ENCODE measurements at regions not wholly inside any gene's neighbourhood (a gene's known extent, or its start where the extent isn't known, plus 50 kb on each side); places are given as distances from the start of the nearest gene placed in this dataset.

GRCh38 chr6:144932621-144933020 is 647.5 kb downstream of the UTRN start:
- Mint-ChIP-seq H3K36me3 (ENCODE audit: low read depth) (no peaks in the 10 kb centered on the region), H3K27ac (no peak overlapping the region), H3K27me3 (ENCODE audit: insufficient read depth) (peaks cover 3% of the 10 kb centered on the region; the same call in 1 of the 2 replicates), H3K4me1 (ENCODE audit: low read depth) (peaks cover 7% of the 10 kb centered on the region), H3K4me3 (no peak overlapping the region), H3K9me3 (peaks cover 5% of the 10 kb centered on the region; the same call in 1 of the 2 replicates)
- TF ChIP-seq, protein P1, sequence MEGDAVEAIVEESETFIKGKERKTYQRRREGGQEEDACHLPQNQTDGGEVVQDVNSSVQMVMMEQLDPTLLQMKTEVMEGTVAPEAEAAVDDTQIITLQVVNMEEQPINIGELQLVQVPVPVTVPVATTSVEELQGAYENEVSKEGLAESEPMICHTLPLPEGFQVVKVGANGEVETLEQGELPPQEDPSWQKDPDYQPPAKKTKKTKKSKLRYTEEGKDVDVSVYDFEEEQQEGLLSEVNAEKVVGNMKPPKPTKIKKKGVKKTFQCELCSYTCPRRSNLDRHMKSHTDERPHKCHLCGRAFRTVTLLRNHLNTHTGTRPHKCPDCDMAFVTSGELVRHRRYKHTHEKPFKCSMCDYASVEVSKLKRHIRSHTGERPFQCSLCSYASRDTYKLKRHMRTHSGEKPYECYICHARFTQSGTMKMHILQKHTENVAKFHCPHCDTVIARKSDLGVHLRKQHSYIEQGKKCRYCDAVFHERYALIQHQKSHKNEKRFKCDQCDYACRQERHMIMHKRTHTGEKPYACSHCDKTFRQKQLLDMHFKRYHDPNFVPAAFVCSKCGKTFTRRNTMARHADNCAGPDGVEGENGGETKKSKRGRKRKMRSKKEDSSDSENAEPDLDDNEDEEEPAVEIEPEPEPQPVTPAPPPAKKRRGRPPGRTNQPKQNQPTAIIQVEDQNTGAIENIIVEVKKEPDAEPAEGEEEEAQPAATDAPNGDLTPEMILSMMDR (IDR thresholded peaks at IDR 0.05): no peak
- no peak for DNase-seq

GRCh38 chr6:144935181-144935580 is 650.0 kb downstream of the UTRN start:
- peaks cover 14% of the 10 kb centered on the region for H3K4me1 Mint-ChIP-seq (ENCODE audit: low read depth)
- TF ChIP-seq, protein P1 (IDR thresholded peaks at IDR 0.05): no peak
- no peak overlapping the region for H3K4me3 Mint-ChIP-seq
- H3K27me3 Mint-ChIP-seq (ENCODE audit: insufficient read depth): 0 out of 2 replicates have a peak, but pooled peaks cover 2% of the 10 kb centered on the region
- H3K9me3 Mint-ChIP-seq: peaks cover 5% of the 10 kb centered on the region; the same call in 1 of the 2 replicates
- no peaks in the 10 kb centered on the region for H3K36me3 Mint-ChIP-seq (ENCODE audit: low read depth)
- H3K27ac Mint-ChIP-seq: no peak overlapping the region
- no peak for DNase-seq

DNA sequence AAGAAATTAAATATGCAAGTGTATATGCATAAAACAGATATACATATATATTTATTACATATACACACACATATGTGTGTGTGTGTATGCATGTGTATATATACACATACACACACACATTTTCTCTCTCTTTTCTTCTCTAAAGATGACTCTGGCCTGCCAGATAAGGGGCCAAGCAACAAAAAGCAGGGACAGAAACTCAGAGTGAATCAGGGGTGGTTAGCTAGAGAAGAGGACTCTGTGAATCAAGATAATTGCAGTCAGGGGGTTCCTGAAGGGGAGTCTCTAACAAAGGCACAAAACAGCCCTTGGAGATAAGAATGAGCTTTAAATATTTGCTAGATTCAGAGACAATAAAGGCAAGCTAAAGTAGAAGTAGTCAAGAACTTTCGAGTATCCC is 650.5 kb downstream of the UTRN start:
- Mint-ChIP-seq H3K27ac (no peak overlapping the region), H3K36me3 (ENCODE audit: low read depth) (no peaks in the 10 kb centered on the region), H3K27me3 (ENCODE audit: insufficient read depth) (0 out of 2 replicates have a peak, but pooled peaks cover 2% of the 10 kb centered on the region), H3K9me3 (peaks cover 5% of the 10 kb centered on the region; the same call in 1 of the 2 replicates), H3K4me3 (no peak overlapping the region), H3K4me1 (ENCODE audit: low read depth) (peaks cover 19% of the 10 kb centered on the region)
- no peak for DNase-seq
- TF ChIP-seq, protein P1 (IDR thresholded peaks at IDR 0.05): no peak

- peaks cover 5% of the 10 kb centered on the region; the same call in 1 of the 2 replicates for H3K9me3 Mint-ChIP-seq
- H3K27me3 Mint-ChIP-seq (ENCODE audit: insufficient read depth): 0 out of 2 replicates have a peak, but pooled peaks cover 2% of the 10 kb centered on the region
- peak; percentile 25 for DNase-seq
- H3K4me1 Mint-ChIP-seq (ENCODE audit: low read depth): peaks cover 14% of the 10 kb centered on the region
- H3K36me3 Mint-ChIP-seq (ENCODE audit: low read depth): no peaks in the 10 kb centered on the region
- no peak overlapping the region for H3K27ac Mint-ChIP-seq
- no peak overlapping the region for H3K4me3 Mint-ChIP-seq
- TF ChIP-seq, protein P1 (IDR thresholded peaks at IDR 0.05): no peak
Measured at GRCh38 chr6:144936764-144937163, 651.6 kb downstream of the UTRN start.

- Mint-ChIP-seq H3K27me3 (ENCODE audit: insufficient read depth) (0 out of 2 replicates have a peak, but pooled peaks cover 2% of the 10 kb centered on the region), H3K4me1 (ENCODE audit: low read depth) (peaks cover 14% of the 10 kb centered on the region), H3K36me3 (ENCODE audit: low read depth) (peaks cover 2% of the 10 kb centered on the region; the same call in 1 of the 2 replicates), H3K27ac (peak overlapping the region; percentile 27; the same call in 1 of the 2 replicates), H3K9me3 (no peaks in the 10 kb centered on the region), H3K4me3 (no peak overlapping the region)
- DNase-seq: no peak
- TF ChIP-seq, protein P1 (IDR thresholded peaks at IDR 0.05): no peak
Measured at GRCh38 chr6:144939921-144940320, 654.8 kb downstream of the UTRN start.

Data from HFFc6 (cell line).